ENCODE measurements at regions not wholly inside any gene's neighbourhood (a gene's known extent, or its start where the extent isn't known, plus 50 kb on each side); places are given as distances from the start of the nearest gene placed in this dataset.
"Not testable (repeated sequence)": the region's sequence is repeated elsewhere in the genome, so short reads cannot be mapped to it uniquely, and the experiment has no call there.

- DNase-seq (ENCODE audit: low spot score) = no peak
Observed at GRCh38 chr7:81138870-81139269, 220.0 kb upstream of the SEMA3C start.

DNA sequence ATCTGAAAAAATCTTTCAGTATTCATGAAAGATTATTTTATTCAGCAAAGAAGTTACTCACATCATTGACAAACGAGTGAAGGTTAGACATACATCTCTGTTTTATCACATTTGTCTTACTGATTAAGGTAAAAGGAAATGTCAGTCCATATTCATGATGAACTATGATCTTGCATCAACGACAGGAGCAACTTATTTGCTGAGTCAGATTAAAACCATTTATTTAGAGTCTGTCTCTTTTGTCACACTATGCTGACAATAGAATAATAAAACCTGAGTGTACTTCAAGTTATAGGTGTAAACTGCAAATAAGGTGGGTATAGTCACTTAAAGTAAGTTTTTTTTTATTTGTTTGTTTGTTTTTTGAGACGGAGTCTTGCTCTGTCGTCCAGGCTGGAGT is 216.5 kb upstream of the SEMA3C start:
- no peak for DNase-seq (ENCODE audit: low spot score)

DNA sequence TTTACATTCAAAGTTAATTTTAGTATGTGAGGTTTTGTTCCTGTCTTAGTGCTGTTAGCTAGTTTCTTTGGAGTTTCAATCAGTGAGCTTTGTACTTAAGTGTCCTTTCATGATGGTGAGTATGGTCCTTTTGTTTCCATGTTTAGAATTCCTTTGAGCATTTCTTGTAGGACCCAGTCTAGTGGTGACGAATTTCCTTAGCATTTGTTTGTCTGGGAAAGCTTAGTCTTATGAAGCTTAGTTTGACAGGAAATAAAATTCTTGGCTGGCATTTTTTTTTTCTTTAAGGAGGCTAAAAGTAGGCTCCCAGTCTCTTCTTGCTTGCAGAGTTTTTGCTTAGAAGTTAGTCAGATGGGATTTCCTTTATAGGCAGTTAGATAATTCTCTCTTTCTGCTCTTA is 209.2 kb upstream of the SEMA3C start:
- DNase-seq (ENCODE audit: low spot score) = no peak

DNA sequence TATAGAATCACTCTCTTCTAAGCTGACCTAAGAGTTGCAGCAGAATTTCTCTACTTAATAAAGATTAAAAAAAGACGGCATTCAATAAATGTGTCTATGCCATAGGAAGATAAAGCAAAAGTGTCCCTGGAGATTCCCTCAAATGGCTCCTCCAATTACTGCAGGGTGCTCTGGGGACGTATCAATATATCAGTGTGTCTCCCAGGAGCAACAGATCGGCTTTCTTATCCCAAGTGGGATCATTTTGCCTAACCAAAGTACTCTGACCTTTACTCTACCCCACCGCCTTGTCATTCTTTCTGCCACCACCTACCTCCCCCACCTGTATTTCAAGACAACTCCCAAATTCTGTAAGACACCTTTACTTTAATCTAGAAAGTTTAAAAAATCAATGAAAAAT is 202.0 kb upstream of the SEMA3C start:
- DNase-seq (ENCODE audit: low spot score) = no peak

- DNase-seq (ENCODE audit: low spot score) = no peak
Observed at GRCh38 chr7:81120111-81120510, 201.3 kb upstream of the SEMA3C start.

GRCh38 chr7:81114633-81115032 is 195.8 kb upstream of the SEMA3C start:
- no peak for DNase-seq (ENCODE audit: low spot score)

DNA sequence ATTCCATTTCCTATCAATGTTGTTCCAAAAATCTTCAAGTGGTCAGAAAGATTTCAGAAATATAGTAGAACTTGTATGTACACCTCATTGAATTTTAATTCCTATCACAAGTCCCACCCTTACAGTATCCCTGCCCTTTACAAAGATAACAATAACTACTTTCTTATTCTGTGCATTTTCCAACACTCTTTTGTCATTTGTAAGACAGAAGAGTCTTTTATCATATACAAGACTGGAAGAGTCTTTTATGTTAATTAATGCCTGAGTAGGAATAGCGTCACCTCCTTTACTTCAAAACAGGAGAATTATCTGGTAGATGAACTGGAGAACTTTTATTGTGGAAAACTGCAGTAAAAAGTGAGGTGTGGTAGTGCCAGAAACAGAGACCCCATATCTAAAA is 193.9 kb upstream of the SEMA3C start:
- DNase-seq (ENCODE audit: low spot score) = no peak

GRCh38 chr7:81111781-81112540 is 193.1 kb upstream of the SEMA3C start:
- DNase-seq (ENCODE audit: low spot score) = no peak

GRCh38 chr7:81111358-81111757 is 192.5 kb upstream of the SEMA3C start:
- no peak for DNase-seq (ENCODE audit: low spot score)

- no peak for DNase-seq (ENCODE audit: low spot score)
Observed at GRCh38 chr7:81110673-81111072, 191.8 kb upstream of the SEMA3C start.

GRCh38 chr7:81098213-81098612 is 179.4 kb upstream of the SEMA3C start:
- no peak for DNase-seq (ENCODE audit: low spot score)

- DNase-seq (ENCODE audit: low spot score) = no peak
Observed at GRCh38 chr7:81094952-81095351, 176.1 kb upstream of the SEMA3C start.

DNA sequence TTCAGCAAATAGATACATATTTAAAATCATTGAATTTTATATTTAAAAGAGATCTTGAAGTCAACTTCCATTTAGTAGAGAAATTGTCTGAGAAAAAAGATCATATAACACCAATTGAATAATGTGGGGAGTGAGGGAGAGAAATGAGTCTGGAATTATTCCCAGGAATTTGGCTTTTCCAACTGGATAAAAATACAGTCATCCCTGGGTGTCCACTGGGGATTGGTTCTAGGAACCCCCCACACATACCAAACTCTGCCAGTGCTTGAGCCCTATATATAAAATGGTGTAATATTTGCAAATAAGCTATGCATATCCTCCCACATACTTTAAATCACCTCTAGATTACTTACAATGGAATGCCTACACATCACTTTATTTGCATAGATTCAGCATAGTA is 162.8 kb upstream of the SEMA3C start:
- no peak for DNase-seq (ENCODE audit: low spot score)

DNA sequence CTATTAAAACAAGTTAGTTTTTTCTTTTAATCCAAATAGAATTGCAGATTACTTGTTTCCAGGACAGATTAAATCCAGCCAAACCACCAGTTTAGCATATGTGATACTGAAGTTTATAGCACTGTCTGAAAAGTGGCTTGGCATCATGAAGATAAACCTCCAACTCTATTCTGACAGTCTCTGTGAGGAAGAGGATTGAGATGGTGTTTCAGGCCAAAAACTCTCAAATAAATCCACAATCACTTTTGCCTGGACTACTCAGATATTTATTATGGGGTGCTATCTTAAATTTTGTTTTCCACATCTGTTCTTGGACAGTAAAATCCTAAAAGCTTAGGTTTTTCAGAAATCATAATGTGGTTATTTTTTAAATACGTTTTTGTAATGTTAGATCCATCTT is 161.7 kb upstream of the SEMA3C start:
- no peak for DNase-seq (ENCODE audit: low spot score)

DNA sequence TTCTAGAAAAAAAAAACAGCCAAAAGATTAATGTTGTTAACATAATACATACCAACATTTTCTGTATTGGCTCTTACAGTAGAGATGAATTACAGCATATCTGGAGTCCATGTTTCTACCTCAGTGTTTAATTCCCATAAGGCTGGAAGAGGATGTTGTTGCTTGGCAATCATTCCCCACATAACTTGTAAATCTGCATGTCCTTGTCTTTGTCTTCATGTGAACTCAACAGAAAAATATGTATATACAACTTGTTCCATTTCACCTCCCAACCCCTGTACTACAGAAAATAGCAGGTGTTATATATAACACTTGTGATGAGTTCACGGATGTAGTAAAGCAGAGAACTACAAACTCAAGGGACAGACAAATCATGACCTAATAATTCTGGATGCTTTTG is 160.9 kb upstream of the SEMA3C start:
- no peak for DNase-seq (ENCODE audit: low spot score)

DNA sequence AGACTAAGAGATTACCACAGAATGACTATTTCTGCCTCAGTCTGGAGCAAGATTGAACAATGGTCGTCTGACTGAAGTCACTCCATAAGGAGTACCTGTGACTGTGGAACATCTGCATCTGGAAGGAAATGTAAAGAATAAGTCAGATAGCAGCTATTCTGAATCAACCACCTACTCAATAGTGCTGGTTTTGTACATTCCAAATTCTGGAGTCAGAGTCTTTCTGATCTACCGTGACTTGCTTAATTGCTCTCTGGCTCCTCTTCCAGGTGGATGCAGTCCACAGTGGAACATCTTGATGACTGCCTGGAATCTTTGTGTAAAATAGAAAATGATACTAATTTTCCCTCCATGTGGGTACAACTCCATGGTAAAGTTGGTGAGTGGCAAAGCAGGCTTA is 156.3 kb upstream of the SEMA3C start:
- DNase-seq (ENCODE audit: low spot score) = no peak

DNA sequence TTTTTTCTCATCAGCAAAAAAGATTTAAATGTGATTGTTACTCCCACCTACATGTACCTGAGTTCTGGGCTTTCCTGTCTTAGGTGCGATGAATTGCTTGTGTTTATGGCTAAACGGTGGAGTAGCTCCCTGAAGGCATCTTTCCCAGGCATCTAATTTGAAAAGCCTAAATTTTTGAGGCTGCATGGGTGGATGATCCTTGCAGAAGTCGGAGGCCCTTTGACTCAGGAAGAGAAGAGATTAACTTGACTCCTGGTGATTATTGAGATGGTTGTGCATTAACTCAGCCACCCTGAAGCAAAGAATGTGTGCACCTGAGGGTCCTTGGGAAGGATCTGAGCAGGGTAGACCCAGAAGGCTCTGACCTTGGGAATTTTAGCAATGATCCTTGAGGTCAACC is 155.6 kb upstream of the SEMA3C start:
- no peak for DNase-seq (ENCODE audit: low spot score)

GRCh38 chr7:81073931-81074251 is 155.0 kb upstream of the SEMA3C start:
- no peak for DNase-seq (ENCODE audit: low spot score)

- no peak for DNase-seq (ENCODE audit: low spot score)
Observed at GRCh38 chr7:81070956-81071355, 152.1 kb upstream of the SEMA3C start.

GRCh38 chr7:81066797-81067196 is 147.9 kb upstream of the SEMA3C start:
- DNase-seq (ENCODE audit: low spot score) = no peak

- DNase-seq (ENCODE audit: low spot score) = no peak
Observed at GRCh38 chr7:81064426-81064825, 145.6 kb upstream of the SEMA3C start.

DNA sequence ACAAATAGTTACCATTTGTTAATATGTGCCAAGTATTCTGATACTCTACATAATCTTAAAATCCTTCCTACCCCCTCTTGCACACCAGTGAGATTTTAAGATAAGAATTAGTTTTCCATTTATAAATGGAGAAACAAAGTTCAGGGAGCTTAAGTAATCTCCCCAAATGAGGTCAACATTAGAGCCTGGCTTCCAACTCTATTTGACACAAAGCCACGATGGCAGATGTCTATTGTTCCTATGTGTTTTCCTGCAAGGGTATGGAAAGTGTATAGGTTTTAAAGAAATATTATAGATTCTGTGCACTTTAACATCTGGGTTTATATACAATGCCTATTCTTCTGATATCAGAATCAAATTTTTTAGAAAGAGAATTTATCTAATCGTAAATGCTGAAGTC is 143.9 kb upstream of the SEMA3C start:
- DNase-seq (ENCODE audit: low spot score) = no peak

DNA sequence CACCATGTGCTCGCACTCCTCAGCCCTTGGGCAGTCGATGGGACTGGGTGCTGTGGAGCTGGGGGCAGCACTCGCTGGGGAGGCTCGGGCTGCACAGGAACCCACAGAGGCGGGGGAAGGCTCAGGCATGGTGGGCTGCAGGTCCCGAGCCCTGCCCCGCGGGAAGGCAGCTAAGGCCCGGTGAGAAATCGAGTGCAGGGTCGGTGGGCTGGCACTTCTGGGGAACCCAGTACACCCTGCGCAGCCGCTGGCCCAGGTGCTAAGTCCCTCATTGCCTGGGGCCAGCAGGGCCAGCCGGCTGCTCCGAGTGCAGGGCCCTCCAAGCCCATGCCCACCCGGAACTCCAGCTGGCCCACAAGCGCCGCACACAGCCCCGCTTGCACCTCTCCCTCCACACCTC is 138.6 kb upstream of the SEMA3C start:
- not testable (repeated sequence) for DNase-seq (ENCODE audit: low spot score)

DNA sequence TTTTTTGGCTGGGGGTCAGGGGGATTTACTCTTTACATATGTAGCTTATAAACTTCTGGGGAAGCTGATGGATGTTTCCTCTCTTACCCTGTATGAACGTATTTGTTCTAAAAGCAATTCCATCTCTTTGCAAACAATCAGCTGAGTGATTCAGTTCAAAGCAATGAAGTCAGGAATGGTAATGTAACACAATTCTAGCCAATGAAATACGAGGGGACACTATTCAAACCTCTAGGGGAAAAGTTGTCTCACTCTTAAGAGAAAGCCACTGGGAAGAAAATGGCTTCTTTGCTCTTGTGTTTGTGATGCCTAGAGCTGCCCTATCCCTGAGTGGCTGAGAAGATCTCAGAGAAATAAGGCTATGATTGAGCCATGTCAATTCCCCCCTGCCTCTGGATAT is 134.8 kb upstream of the SEMA3C start:
- no peak for DNase-seq (ENCODE audit: low spot score)

All from putamen (tissue), 1 donor.